ENCODE measurements at regions not wholly inside any gene's neighbourhood (a gene's known extent, or its start where the extent isn't known, plus 50 kb on each side); places are given as distances from the start of the nearest gene placed in this dataset.
"Not testable (repeated sequence)": the region's sequence is repeated elsewhere in the genome, so short reads cannot be mapped to it uniquely, and the experiment has no call there.

DNA sequence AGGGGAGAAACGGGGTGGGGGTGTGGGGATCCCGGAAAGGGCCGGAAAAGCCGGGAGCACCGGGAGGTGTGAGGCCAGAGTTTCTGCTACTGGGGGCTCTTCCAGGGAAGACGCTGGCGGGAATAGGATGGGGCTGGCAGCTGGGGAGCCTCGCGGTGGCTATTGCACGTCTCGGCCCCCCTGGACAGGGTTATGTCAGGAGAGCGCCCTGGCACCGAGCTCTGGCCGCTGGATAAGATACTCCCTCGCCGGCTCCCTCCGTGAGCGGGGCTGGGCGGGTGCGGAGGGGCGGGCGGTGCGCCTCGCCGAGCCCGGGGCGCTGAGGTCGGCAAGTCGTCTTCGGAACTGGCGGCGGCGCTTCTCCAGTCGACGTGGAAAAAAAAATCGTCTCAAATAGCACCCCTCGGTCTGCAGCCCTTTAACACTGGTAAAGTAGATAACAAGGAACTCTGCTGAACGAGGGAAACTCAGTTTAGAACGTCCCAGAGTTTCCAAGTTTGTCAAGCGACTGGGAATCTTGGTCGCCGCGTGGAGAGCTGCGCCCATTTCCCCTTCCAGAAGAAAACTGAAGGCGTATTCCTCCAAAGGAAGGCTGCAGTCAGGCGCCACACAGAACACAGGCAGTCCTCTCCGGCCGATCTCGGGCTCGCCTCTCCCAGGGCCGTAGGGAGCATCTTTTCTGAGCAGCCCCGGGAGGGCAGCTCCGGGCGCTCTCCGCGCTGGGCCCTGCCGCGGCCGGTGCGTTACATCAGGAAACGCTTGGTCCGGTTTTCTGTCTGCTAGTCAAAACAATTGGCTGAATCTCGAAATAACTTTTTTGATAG, 115.1 kb downstream of the KCNRG start:
- no peak for DNase-seq (ENCODE audit: low spot score)

GRCh38 chr13:50131920-50132903, 117.0 kb downstream of the KCNRG start:
- DNase-seq (ENCODE audit: low spot score) = no peak

- DNase-seq (ENCODE audit: low spot score) = no peak
Measured at GRCh38 chr13:50132904-50133357, 117.7 kb downstream of the KCNRG start.

GRCh38 chr13:50133358-50133953, 118.2 kb downstream of the KCNRG start:
- no peak for DNase-seq (ENCODE audit: low spot score)

GRCh38 chr13:50136226-50136625, 121.0 kb downstream of the KCNRG start:
- no peak for DNase-seq (ENCODE audit: low spot score)

GRCh38 chr13:50136678-50137077, 121.4 kb downstream of the KCNRG start:
- DNase-seq (ENCODE audit: low spot score) = no peak

DNA sequence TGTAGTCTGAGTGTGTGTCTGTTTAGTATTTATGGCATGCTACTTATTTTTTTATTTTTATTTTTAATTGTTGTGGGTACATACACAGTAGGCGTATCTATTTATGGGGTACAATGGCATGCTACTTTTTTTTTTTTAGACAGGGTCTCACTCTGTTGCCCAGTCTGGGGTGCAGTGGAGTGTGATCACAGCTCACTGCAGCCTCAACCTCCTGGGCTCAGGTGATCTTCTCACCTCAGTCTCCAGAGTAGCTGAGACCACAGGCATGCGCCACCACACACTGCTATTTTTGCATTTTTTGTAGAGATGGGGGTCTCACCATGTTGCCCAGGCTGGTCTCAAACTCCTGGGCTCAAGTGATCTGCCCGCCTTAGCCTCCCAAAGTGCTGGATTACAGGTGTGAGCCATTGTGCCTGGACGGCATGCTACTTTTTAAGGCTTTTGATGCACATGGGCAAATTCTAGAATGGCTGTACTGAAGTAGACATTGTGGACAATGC, 124.2 kb downstream of the KCNRG start:
- not testable (repeated sequence) for DNase-seq (ENCODE audit: low spot score)

- DNase-seq (ENCODE audit: low spot score) = no peak
Measured at GRCh38 chr13:50140153-50140552, 124.9 kb downstream of the KCNRG start.

DNA sequence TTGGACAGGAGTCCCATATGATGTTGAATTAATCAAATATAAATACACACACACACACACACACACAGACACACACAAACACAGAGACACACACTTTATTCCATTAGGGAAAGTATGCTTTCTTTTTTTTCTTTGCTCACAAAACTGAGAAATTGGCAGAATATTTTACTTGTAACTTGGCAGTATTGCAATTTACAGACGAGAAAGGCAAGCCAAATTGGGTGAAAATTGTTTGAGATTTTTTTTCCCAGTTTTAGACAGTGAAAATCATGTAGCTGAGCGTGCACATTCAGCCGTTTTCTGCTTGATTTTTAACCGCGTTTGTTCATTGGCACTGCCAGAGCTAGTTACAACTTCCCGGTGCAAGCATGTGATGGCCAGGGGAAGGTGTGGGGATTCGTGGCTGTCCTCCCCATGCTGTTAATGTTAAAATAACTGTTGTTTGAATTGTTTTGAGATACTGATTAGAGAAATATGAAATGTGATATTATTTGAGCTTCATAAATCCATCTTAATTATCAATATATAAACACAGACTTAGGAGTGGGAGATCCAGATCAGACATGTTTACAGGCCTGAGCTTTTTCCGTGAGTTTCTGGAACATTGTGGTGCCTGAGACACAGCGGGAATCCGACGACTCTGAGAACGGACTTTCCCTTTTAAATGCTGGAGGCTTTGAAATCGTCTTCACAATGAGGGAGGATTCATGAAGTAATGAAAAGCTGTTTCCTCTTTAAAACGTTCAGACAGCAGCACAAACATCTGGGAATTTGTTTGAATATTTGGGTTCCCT, 125.5 kb downstream of the KCNRG start:
- no peak for DNase-seq (ENCODE audit: low spot score)

GRCh38 chr13:50141375-50141975, 126.2 kb downstream of the KCNRG start:
- DNase-seq (ENCODE audit: low spot score) = no peak

DNA sequence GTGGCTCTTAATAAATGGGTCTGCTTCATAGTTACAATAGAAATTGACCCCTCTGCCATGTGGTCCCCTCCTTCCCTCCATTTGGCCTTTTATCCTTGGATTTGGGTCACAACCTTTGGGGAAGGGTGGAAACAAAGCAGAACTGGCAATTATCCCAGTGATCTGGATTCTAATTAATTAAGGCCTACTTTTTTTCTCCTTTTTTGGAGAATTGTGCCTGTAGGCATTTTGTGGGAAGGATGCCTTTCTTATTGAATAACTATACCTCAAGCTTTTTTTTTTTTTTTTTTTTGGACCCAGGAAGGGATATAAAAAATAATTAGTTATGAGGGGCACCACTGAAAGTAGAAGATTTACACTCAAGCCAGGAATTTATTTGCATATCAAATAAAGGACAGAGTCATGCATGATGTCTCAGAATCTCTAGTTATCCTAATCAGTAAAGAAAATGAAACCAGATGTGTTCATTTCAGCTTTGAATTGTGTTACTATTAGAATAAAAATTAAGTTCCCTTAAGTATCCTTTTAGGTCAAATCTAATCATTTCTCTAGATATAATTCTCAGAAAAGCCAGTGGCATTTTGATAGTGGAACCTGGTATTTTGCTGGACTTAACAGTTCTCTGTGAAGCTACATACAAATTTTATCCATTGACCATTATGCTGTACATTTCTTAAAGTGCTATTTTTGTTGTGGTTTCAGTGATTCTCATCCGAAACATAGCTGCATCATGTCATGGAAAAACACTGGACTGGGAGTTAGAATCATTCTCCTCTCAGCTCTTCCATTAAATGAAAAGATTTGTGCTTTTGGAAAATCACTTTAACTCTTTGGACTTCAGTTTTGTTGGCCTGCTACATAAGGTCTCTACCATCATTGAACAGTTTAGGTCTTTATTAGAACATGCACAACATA, 129.3 kb downstream of the KCNRG start:
- no peak for DNase-seq (ENCODE audit: low spot score)

DNA sequence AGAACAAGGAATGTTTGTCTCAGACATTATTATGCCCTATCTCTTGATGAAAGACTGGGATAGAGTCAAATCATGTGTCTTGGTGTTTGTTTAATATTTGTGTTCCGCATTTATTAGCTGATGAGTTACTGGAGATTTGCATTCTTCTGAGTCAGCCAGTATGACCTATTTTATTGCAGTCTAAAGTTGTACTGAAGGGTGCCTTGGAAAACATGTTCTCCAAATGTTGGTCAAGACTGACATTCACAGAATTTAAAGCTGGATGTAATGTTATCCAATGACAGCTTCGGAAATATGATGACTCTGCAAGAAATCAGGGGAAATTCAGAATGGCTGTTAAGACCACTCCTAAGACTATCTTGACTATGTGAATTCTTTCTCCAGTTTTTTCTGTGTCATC, 134.0 kb downstream of the KCNRG start:
- no peak for DNase-seq (ENCODE audit: low spot score)

DNA sequence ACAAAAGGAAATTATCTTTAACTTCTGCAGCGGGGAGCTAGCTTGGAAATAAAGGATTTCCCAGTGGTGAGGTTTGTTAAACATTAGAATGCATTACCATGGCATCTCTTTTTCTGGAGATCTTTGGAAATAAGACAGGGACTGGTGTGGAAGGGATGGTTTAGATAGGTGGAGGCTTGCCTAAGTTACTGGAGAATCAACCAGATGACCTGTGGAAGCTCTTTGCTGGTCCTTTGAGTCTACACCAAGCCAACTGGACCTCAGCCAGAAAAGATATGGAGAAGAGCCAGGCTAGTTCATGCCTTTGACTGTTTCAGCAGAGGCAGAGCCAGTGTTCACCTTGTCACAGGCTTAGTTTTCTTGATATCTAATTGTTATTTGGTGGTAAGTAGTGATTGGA, 134.7 kb downstream of the KCNRG start:
- peak; percentile 22 for DNase-seq (ENCODE audit: low spot score)

DNA sequence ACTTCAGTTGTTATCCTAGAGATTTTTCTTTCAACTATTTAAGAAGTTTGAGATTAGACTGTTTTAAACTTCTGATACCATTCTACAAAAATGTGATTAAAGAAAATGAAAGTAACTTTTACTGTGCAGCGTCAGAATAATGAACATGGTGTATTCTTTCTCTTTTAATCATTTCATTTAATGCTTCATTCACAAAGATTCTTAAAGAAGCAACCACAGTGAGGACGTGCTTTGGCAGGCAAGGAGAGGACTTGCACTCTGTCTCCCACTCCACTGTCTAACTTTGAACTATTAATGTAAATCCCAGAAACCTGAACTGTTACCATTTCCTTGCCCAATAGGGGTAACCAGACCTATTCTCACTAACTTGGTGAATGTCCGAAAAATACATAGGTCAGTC, 137.0 kb downstream of the KCNRG start:
- no peak for DNase-seq (ENCODE audit: low spot score)

- DNase-seq (ENCODE audit: low spot score) = no peak
Measured at GRCh38 chr13:50152655-50153309, 137.5 kb downstream of the KCNRG start.

DNA sequence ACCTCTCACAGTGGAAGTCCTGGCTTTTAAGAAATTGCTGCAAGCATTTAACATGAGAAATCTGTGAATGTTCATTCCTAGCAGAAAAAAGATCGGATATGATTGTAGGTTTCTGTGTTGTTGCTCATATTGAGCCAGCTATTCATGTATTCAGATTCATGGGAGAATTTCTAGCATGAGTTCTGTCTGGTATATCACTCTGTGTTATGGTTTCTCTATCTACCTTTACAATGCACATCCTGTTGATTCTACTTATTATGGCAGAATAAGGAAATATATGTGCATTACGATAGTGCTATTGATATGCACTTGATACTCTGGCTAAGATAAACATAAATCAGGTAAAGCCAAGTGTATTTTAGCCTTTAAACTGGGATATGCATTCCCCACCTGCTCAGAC, 138.2 kb downstream of the KCNRG start:
- no peak for DNase-seq (ENCODE audit: low spot score)

- DNase-seq (ENCODE audit: low spot score) = no peak
Measured at GRCh38 chr13:50153876-50154275, 138.6 kb downstream of the KCNRG start.

GRCh38 chr13:50154697-50155096, 139.5 kb downstream of the KCNRG start:
- DNase-seq (ENCODE audit: low spot score) = no peak

- DNase-seq (ENCODE audit: low spot score) = no peak
Measured at GRCh38 chr13:50156140-50156539, 140.9 kb downstream of the KCNRG start.

Measured in cerebellar cortex (tissue), 1 donor.